GM13977 (cell line): ENCODE measurements at regions not wholly inside any gene's neighbourhood (a gene's known extent, or its start where the extent isn't known, plus 50 kb on each side); places are given as distances from the start of the nearest gene placed in this dataset.

Experiments
- DNase-seq: peaks from one replicate; pipeline ENCODE4 v3.0.0; 2012; ENCODE audit warnings: low spot score
- CTCF ChIP-seq: IDR thresholded peaks from 2 replicates; pipeline ENCODE4 v1.5.1; 2012; ENCODE audit warnings: mild to moderate bottlenecking, control low read depth; ENCODE audit not compliant: insufficient read depth; ENCODE audit errors: extremely low read depth, missing control alignments
- in situ Hi-C: fragments of 300-500 bp; cut with MboI; formaldehyde crosslinking; loops from one replicate; pipeline ENCODE4 v1.12.0; 2022; ENCODE audit warnings: low sequenced_read_pairs, low pct_unique_long_range_greater_than_20kb, mixed read lengths, inconsistent platforms; ENCODE audit not compliant: unreplicated experiment

- peak; percentile 5 for TF ChIP-seq CTCF
- DNase-seq, result peak; percentile 31
- in situ Hi-C loops, result loop anchor here (25.0 kb wide), 1 partner anchor 250 kb away; no protein-coding TSS in a partner anchor
Observed at GRCh38 chr6:163711615-163712565, 297.4 kb downstream of the QKI start.

GRCh38 chr6:163710532-163711470 lies 296.3 kb downstream of the QKI start:
- TF ChIP-seq CTCF, result no peak
- in situ Hi-C loops, result loop anchor here (25.0 kb wide), 1 partner anchor 248 kb away; no protein-coding TSS in a partner anchor
- DNase-seq, result no peak

- no peak for TF ChIP-seq CTCF
- no peak for DNase-seq
- in situ Hi-C loops, result loop anchor here (10.0 to 25.0 kb wide), 2 partner anchors 245 to 247 kb away; no protein-coding TSS in a partner anchor
Observed at GRCh38 chr6:163709693-163710092, 295.2 kb downstream of the QKI start.

GRCh38 chr6:163709255-163709654 lies 294.7 kb downstream of the QKI start:
- TF ChIP-seq CTCF, result no peak
- in situ Hi-C loops, result loop anchor here (10.0 to 25.0 kb wide), 2 partner anchors 246 to 247 kb away; no protein-coding TSS in a partner anchor
- no peak for DNase-seq

GRCh38 chr6:163708466-163708865 lies 293.9 kb downstream of the QKI start:
- in situ Hi-C loops, result loop anchor here (10.0 to 25.0 kb wide), 2 partner anchors 246 kb away; no protein-coding TSS in a partner anchor
- no peak for TF ChIP-seq CTCF

More at GRCh38 chr6:163708466-163708865, 293.9 kb downstream of the QKI start:
- DNase-seq, result peak; percentile 62
